ENCODE measurements at regions not wholly inside any gene's neighbourhood (a gene's known extent, or its start where the extent isn't known, plus 50 kb on each side); places are given as distances from the start of the nearest gene placed in this dataset.
"Not testable (repeated sequence)": the region's sequence is repeated elsewhere in the genome, so short reads cannot be mapped to it uniquely, and the experiment has no call there.

- no peaks in the 10 kb centered on the region for H3K27me3 ChIP-seq (ENCODE audit: control insufficient read depth, insufficient read depth, low read length, poor library complexity, severe bottlenecking)
- H3K9me3 ChIP-seq (ENCODE audit: control insufficient read depth, low read length): no peaks in the 10 kb centered on the region
- WGBS, 2 experiments: 92 to 100% methylated on average over 1 to 2 of the region's 2 CpGs
- no peak overlapping the region for H3K27ac ChIP-seq (ENCODE audit: insufficient read depth, low read depth, low read length, poor library complexity, severe bottlenecking)
- no peak overlapping the region for H3K4me3 ChIP-seq (ENCODE audit: insufficient read depth, low read depth, low read length)
- no peaks in the 10 kb centered on the region for H3K4me1 ChIP-seq (ENCODE audit: control insufficient read depth, insufficient read depth, low read length)
- H3K36me3 ChIP-seq (ENCODE audit: control insufficient read depth, insufficient read depth, low read length): no peaks in the 10 kb centered on the region
These were observed 174.3 kb downstream of the CPS1 start for GRCh38 chr2:210730672-210731071.

GRCh38 chr2:210746826-210747225 is 190.4 kb downstream of the CPS1 start:
- H3K27ac ChIP-seq (ENCODE audit: insufficient read depth, low read depth, low read length, poor library complexity, severe bottlenecking); H3K4me1 ChIP-seq (ENCODE audit: control insufficient read depth, insufficient read depth, low read length); H3K36me3 ChIP-seq (ENCODE audit: control insufficient read depth, insufficient read depth, low read length); H3K9me3 ChIP-seq (ENCODE audit: control insufficient read depth, low read length); H3K4me3 ChIP-seq (ENCODE audit: insufficient read depth, low read depth, low read length); H3K27me3 ChIP-seq (ENCODE audit: control insufficient read depth, insufficient read depth, low read length, poor library complexity, severe bottlenecking): not testable (repeated sequence)
- WGBS, 2 experiments: 90 to 93% methylated on average over 9 of the region's 9 CpGs

GRCh38 chr2:210752532-210752931 is 196.1 kb downstream of the CPS1 start:
- Histone ChIP-seq H3K4me1 (ENCODE audit: control insufficient read depth, insufficient read depth, low read length) (no peaks in the 10 kb centered on the region), H3K4me3 (ENCODE audit: insufficient read depth, low read depth, low read length) (no peak overlapping the region), H3K27ac (ENCODE audit: insufficient read depth, low read depth, low read length, poor library complexity, severe bottlenecking) (no peak overlapping the region), H3K27me3 (ENCODE audit: control insufficient read depth, insufficient read depth, low read length, poor library complexity, severe bottlenecking) (no peaks in the 10 kb centered on the region), H3K9me3 (ENCODE audit: control insufficient read depth, low read length) (no peaks in the 10 kb centered on the region), H3K36me3 (ENCODE audit: control insufficient read depth, insufficient read depth, low read length) (no peaks in the 10 kb centered on the region)
- 91% methylated on average over 6 of the region's 6 CpGs for WGBS, 2 experiments

- H3K4me3 ChIP-seq (ENCODE audit: insufficient read depth, low read depth, low read length): no peak overlapping the region
These were observed 197.0 kb downstream of the CPS1 start for GRCh38 chr2:210753386-210753785.

GRCh38 chr2:210756855-210757254 is 200.5 kb downstream of the CPS1 start:
- no peaks in the 10 kb centered on the region for H3K9me3 ChIP-seq (ENCODE audit: control insufficient read depth, low read length)
- H3K27me3 ChIP-seq (ENCODE audit: control insufficient read depth, insufficient read depth, low read length, poor library complexity, severe bottlenecking): no peaks in the 10 kb centered on the region
- H3K4me1 ChIP-seq (ENCODE audit: control insufficient read depth, insufficient read depth, low read length): no peaks in the 10 kb centered on the region
- H3K36me3 ChIP-seq (ENCODE audit: control insufficient read depth, insufficient read depth, low read length): no peaks in the 10 kb centered on the region
- no peak overlapping the region for H3K27ac ChIP-seq (ENCODE audit: insufficient read depth, low read depth, low read length, poor library complexity, severe bottlenecking)
- H3K4me3 ChIP-seq (ENCODE audit: insufficient read depth, low read depth, low read length): no peak overlapping the region

More at GRCh38 chr2:210753386-210753785, 197.0 kb downstream of the CPS1 start:
- H3K4me1 ChIP-seq (ENCODE audit: control insufficient read depth, insufficient read depth, low read length): no peaks in the 10 kb centered on the region
- no peaks in the 10 kb centered on the region for H3K27me3 ChIP-seq (ENCODE audit: control insufficient read depth, insufficient read depth, low read length, poor library complexity, severe bottlenecking)
- WGBS, 2 experiments: 97 to 99% methylated on average over 2 to 3 of the region's 3 CpGs
- H3K36me3 ChIP-seq (ENCODE audit: control insufficient read depth, insufficient read depth, low read length): no peaks in the 10 kb centered on the region
- H3K27ac ChIP-seq (ENCODE audit: insufficient read depth, low read depth, low read length, poor library complexity, severe bottlenecking): no peak overlapping the region
- no peaks in the 10 kb centered on the region for H3K9me3 ChIP-seq (ENCODE audit: control insufficient read depth, low read length)

GRCh38 chr2:210762604-210763588 is 206.5 kb downstream of the CPS1 start:
- no peak overlapping the region for H3K27ac ChIP-seq (ENCODE audit: insufficient read depth, low read depth, low read length, poor library complexity, severe bottlenecking)
- no peaks in the 10 kb centered on the region for H3K27me3 ChIP-seq (ENCODE audit: control insufficient read depth, insufficient read depth, low read length, poor library complexity, severe bottlenecking)
- H3K36me3 ChIP-seq (ENCODE audit: control insufficient read depth, insufficient read depth, low read length): no peaks in the 10 kb centered on the region
- 60 to 66% methylated on average over 9 of the region's 9 CpGs for WGBS, 2 experiments
- no peak overlapping the region for H3K4me3 ChIP-seq (ENCODE audit: insufficient read depth, low read depth, low read length)
- no peaks in the 10 kb centered on the region for H3K9me3 ChIP-seq (ENCODE audit: control insufficient read depth, low read length)
- no peaks in the 10 kb centered on the region for H3K4me1 ChIP-seq (ENCODE audit: control insufficient read depth, insufficient read depth, low read length)

GRCh38 chr2:210768329-210768910 is 212.0 kb downstream of the CPS1 start:
- Histone ChIP-seq H3K9me3 (ENCODE audit: control insufficient read depth, low read length) (no peaks in the 10 kb centered on the region), H3K4me1 (ENCODE audit: control insufficient read depth, insufficient read depth, low read length) (no peaks in the 10 kb centered on the region), H3K27ac (ENCODE audit: insufficient read depth, low read depth, low read length, poor library complexity, severe bottlenecking) (no peak overlapping the region), H3K36me3 (ENCODE audit: control insufficient read depth, insufficient read depth, low read length) (no peaks in the 10 kb centered on the region), H3K27me3 (ENCODE audit: control insufficient read depth, insufficient read depth, low read length, poor library complexity, severe bottlenecking) (no peaks in the 10 kb centered on the region), H3K4me3 (ENCODE audit: insufficient read depth, low read depth, low read length) (no peak overlapping the region)
- 74 to 82% methylated on average over 5 of the region's 5 CpGs for WGBS, 2 experiments

GRCh38 chr2:210776756-210777155 is 220.4 kb downstream of the CPS1 start:
- Histone ChIP-seq H3K9me3 (ENCODE audit: control insufficient read depth, low read length) (no peaks in the 10 kb centered on the region), H3K4me1 (ENCODE audit: control insufficient read depth, insufficient read depth, low read length) (no peaks in the 10 kb centered on the region), H3K36me3 (ENCODE audit: control insufficient read depth, insufficient read depth, low read length) (no peaks in the 10 kb centered on the region), H3K27ac (ENCODE audit: insufficient read depth, low read depth, low read length, poor library complexity, severe bottlenecking) (no peak overlapping the region), H3K4me3 (ENCODE audit: insufficient read depth, low read depth, low read length) (no peak overlapping the region), H3K27me3 (ENCODE audit: control insufficient read depth, insufficient read depth, low read length, poor library complexity, severe bottlenecking) (no peaks in the 10 kb centered on the region)

- 100% methylated on average over 2 to 3 of the region's 3 CpGs for WGBS, 2 experiments
- Histone ChIP-seq H3K4me1 (ENCODE audit: control insufficient read depth, insufficient read depth, low read length) (no peaks in the 10 kb centered on the region), H3K27ac (ENCODE audit: insufficient read depth, low read depth, low read length, poor library complexity, severe bottlenecking) (no peak overlapping the region), H3K27me3 (ENCODE audit: control insufficient read depth, insufficient read depth, low read length, poor library complexity, severe bottlenecking) (no peaks in the 10 kb centered on the region), H3K4me3 (ENCODE audit: insufficient read depth, low read depth, low read length) (no peak overlapping the region), H3K36me3 (ENCODE audit: control insufficient read depth, insufficient read depth, low read length) (no peaks in the 10 kb centered on the region), H3K9me3 (ENCODE audit: control insufficient read depth, low read length) (no peaks in the 10 kb centered on the region)
These were observed 225.8 kb downstream of the CPS1 start for GRCh38 chr2:210782222-210782621.

GRCh38 chr2:210787831-210788230 is 231.4 kb downstream of the CPS1 start:
- not testable (repeated sequence) for H3K4me3 ChIP-seq (ENCODE audit: insufficient read depth, low read depth, low read length); H3K36me3 ChIP-seq (ENCODE audit: control insufficient read depth, insufficient read depth, low read length); H3K9me3 ChIP-seq (ENCODE audit: control insufficient read depth, low read length); H3K4me1 ChIP-seq (ENCODE audit: control insufficient read depth, insufficient read depth, low read length); H3K27ac ChIP-seq (ENCODE audit: insufficient read depth, low read depth, low read length, poor library complexity, severe bottlenecking); H3K27me3 ChIP-seq (ENCODE audit: control insufficient read depth, insufficient read depth, low read length, poor library complexity, severe bottlenecking)
- 90 to 96% methylated on average over 3 to 4 of the region's 4 CpGs for WGBS, 2 experiments
